AG04450 (cell line): ENCODE measurements at regions not wholly inside any gene's neighbourhood (a gene's known extent, or its start where the extent isn't known, plus 50 kb on each side); places are given as distances from the start of the nearest gene placed in this dataset.

Experiments used
- CTCF ChIA-PET: fragments of 300-600, 350-600 bp; formaldehyde crosslinking; extraction: SDS; loops from one replicate; lab custom pipeline; 2022; ENCODE audit warnings: antibody characterized with exemption, inconsistent platforms; lab: Charles Lee
- POLR2A ChIA-PET: fragments of 350-600 bp; formaldehyde crosslinking; extraction: SDS; loops from one replicate; lab custom pipeline; 2021; ENCODE audit warnings: antibody characterized with exemption, inconsistent platforms; lab: Yijun Ruan, JAX
- DNase-seq: peaks from one replicate; pipeline ENCODE4 v3.0.0-alpha.2; 2011; ENCODE audit warnings: low read depth, low spot score
- H3K27ac ChIP-seq: one replicate; pipeline ENCODE4 v1.5.1; 2012; ENCODE audit warnings: low read depth, low read length, control low read depth
- H3K27me3 ChIP-seq: one replicate; pipeline ENCODE4 v1.6.0; 2012; ENCODE audit warnings: low read length; ENCODE audit not compliant: control insufficient read depth, insufficient read depth
- H3K4me3 ChIP-seq: 2 replicates; pipeline ENCODE4 v1.5.1; 2011; ENCODE audit warnings: mild to moderate bottlenecking, low read depth, low read length, control low read depth
- H3K9me3 ChIP-seq: 2 replicates; pipeline ENCODE4 v1.5.1; 2012; ENCODE audit warnings: low read length; ENCODE audit not compliant: control insufficient read depth, insufficient read depth
- CTCF ChIP-seq: IDR thresholded peaks from 2 replicates; pipeline ENCODE4 v1.5.1; 2011; ENCODE audit warnings: low read depth, low read length, control low read depth, inconsistent platforms

- TF ChIP-seq CTCF: no peak
- DNase-seq: no peak
- no peak overlapping the region for H3K27ac ChIP-seq
- ChIA-PET POLR2A (no interaction called here), CTCF (interaction anchor here (1.0 to 4.1 kb wide), 2 partner anchors 16 to 18 kb away, joined by 4 to 17 read pairs; no protein-coding TSS in a partner anchor)
- H3K9me3 ChIP-seq: no peaks in the 10 kb centered on the region
- no peaks in the 10 kb centered on the region for H3K27me3 ChIP-seq
- H3K4me3 ChIP-seq: no peak overlapping the region
Measured at GRCh38 chr2:222042666-222043065, 256.1 kb downstream of the PAX3 start.

GRCh38 chr2:222040333-222040732, 258.5 kb downstream of the PAX3 start:
- TF ChIP-seq CTCF: no peak
- no peaks in the 10 kb centered on the region for H3K27me3 ChIP-seq
- ChIA-PET POLR2A (no interaction called here), CTCF (interaction anchor here (0.6 to 2.8 kb wide), 2 partner anchors 16 to 64 kb away, joined by 3 to 53 read pairs; no protein-coding TSS in a partner anchor)
- no peak overlapping the region for H3K27ac ChIP-seq
- DNase-seq: no peak
- no peak overlapping the region for H3K4me3 ChIP-seq
- no peaks in the 10 kb centered on the region for H3K9me3 ChIP-seq

- DNase-seq: no peak
- Histone ChIP-seq H3K27me3 (no peaks in the 10 kb centered on the region), H3K9me3 (no peaks in the 10 kb centered on the region), H3K4me3 (no peak overlapping the region), H3K27ac (no peak overlapping the region)
- POLR2A ChIA-PET: no interaction called here
- CTCF ChIA-PET: interaction anchor here (0.6 to 2.8 kb wide), 5 partner anchors 15 to 832 kb away, joined by 3 to 53 read pairs (median 4); no protein-coding TSS in a partner anchor
- TF ChIP-seq CTCF: no peak
Measured at GRCh38 chr2:222039821-222040220, 259.0 kb downstream of the PAX3 start.

DNA sequence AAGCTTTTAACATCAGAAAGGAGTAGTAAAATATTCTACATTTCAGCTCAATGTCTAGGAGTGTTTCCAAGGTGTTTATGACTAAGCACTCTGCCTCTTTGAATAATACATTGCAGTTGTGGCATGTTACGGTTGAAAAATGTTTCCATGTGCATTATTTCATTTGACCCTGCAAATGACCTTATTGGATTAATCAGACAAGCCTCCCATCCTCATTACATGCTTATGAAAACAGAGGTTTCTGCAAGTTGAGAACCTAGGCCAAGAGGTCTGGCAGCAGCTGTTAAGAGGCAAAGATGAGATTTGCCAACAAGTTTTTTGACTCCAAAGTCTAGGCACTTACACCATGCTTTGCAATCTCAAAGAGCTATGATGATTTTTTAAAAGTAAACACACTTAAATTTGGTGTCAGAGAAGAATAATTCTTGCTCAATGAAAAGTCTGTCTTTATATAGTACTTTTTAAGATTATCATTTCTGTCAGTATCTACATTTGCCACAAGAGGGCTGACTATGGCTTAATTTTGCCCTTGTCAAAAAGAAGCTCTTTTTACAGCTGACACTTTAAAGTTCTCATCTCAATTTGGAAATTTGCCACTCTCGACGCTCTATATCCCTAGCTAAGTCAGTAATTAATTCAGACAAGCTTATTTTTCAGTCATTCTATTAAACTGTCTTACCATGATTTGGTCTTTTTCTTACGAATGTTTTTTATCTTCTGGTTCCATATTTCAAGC, 260.6 kb downstream of the PAX3 start:
- no peak overlapping the region for H3K4me3 ChIP-seq
- ChIA-PET POLR2A (no interaction called here), CTCF (interaction anchor here (0.6 to 2.8 kb wide), 8 partner anchors 12 to 572 kb away, joined by 3 to 53 read pairs (median 4); no protein-coding TSS in a partner anchor)
- H3K27me3 ChIP-seq: no peaks in the 10 kb centered on the region
- no peak for DNase-seq
- H3K27ac ChIP-seq: no peak overlapping the region
- peak; percentile 56 for TF ChIP-seq CTCF
- H3K9me3 ChIP-seq: no peaks in the 10 kb centered on the region

- DNase-seq: no peak
- Histone ChIP-seq H3K4me3 (no peak overlapping the region), H3K9me3 (no peaks in the 10 kb centered on the region), H3K27ac (no peak overlapping the region), H3K27me3 (no peaks in the 10 kb centered on the region)
- TF ChIP-seq CTCF: no peak
- POLR2A ChIA-PET: no interaction called here
- CTCF ChIA-PET: interaction anchor here (2.8 kb wide), 1 partner anchor 19 kb away, joined by 25 read pairs; no protein-coding TSS in a partner anchor
Measured at GRCh38 chr2:222037211-222037610, 261.6 kb downstream of the PAX3 start.
